HFFc6 (cell line): ENCODE measurements at regions not wholly inside any gene's neighbourhood (a gene's known extent, or its start where the extent isn't known, plus 50 kb on each side); places are given as distances from the start of the nearest gene placed in this dataset.

Source experiments
- DNase-seq: peaks from one replicate; pipeline ENCODE4 v3.0.0-alpha.2; 2018
- H3K27ac Mint-ChIP-seq: 2 replicates; pipeline ENCODE4 v1.8.0; 2020; ENCODE audit warnings: mild to moderate bottlenecking, mixed read lengths
- H3K27me3 Mint-ChIP-seq: 2 replicates; pipeline ENCODE4 v1.8.0; 2021; ENCODE audit warnings: mild to moderate bottlenecking, moderate library complexity, mixed read lengths; ENCODE audit not compliant: insufficient read depth
- H3K36me3 Mint-ChIP-seq: 2 replicates; pipeline ENCODE4 v1.8.0; 2021; ENCODE audit warnings: low read depth, mixed read lengths
- H3K4me1 Mint-ChIP-seq: 2 replicates; pipeline ENCODE4 v1.8.0; 2020; ENCODE audit warnings: low read depth, mixed read lengths
- H3K4me3 Mint-ChIP-seq: 2 replicates; pipeline ENCODE4 v1.8.0; 2020; ENCODE audit warnings: mild to moderate bottlenecking, moderate library complexity, mixed read lengths
- H3K9me3 Mint-ChIP-seq: 2 replicates; pipeline ENCODE4 v1.8.0; 2020; ENCODE audit warnings: mild to moderate bottlenecking, mixed read lengths
- TF ChIP-seq, protein P1 (sequence below): fragments of 200-600 bp; sonication (generic); IDR thresholded peaks from 2 replicates; pipeline ENCODE4 v1.5.0; 2021; ENCODE audit warnings: antibody characterized with exemption, mild to moderate bottlenecking

DNA sequence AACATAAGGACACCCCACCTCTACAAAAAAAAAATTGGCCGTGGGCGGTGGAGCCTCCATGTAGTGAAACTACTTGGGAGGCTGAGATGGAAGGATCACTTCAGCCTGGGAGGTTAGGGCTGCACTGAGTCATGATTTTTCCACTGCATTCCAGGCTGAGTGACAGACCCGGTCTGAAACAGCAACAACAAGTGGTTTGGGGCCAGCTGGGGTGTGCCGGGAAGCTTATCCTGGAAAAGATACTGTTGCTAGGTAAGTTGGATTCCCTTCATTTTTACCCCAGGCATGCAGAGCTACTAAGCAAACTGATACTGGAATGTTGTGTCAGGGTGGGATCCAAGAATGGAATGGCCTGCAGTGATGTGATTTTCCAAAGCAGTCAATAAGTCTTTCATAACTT, 57.0 kb downstream of the XAGE2 start:
- TF ChIP-seq, protein P1, sequence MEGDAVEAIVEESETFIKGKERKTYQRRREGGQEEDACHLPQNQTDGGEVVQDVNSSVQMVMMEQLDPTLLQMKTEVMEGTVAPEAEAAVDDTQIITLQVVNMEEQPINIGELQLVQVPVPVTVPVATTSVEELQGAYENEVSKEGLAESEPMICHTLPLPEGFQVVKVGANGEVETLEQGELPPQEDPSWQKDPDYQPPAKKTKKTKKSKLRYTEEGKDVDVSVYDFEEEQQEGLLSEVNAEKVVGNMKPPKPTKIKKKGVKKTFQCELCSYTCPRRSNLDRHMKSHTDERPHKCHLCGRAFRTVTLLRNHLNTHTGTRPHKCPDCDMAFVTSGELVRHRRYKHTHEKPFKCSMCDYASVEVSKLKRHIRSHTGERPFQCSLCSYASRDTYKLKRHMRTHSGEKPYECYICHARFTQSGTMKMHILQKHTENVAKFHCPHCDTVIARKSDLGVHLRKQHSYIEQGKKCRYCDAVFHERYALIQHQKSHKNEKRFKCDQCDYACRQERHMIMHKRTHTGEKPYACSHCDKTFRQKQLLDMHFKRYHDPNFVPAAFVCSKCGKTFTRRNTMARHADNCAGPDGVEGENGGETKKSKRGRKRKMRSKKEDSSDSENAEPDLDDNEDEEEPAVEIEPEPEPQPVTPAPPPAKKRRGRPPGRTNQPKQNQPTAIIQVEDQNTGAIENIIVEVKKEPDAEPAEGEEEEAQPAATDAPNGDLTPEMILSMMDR: no peak
- Mint-ChIP-seq H3K27me3 (no peaks in the 10 kb centered on the region), H3K9me3 (no peaks in the 10 kb centered on the region), H3K4me1 (peaks cover 37% of the 10 kb centered on the region), H3K4me3 (no peak overlapping the region), H3K36me3 (peaks cover 4% of the 10 kb centered on the region; the same call in 1 of the 2 replicates), H3K27ac (peak overlapping the region; percentile 42; the same call in 1 of the 2 replicates)
- peak; percentile 0 for DNase-seq

DNA sequence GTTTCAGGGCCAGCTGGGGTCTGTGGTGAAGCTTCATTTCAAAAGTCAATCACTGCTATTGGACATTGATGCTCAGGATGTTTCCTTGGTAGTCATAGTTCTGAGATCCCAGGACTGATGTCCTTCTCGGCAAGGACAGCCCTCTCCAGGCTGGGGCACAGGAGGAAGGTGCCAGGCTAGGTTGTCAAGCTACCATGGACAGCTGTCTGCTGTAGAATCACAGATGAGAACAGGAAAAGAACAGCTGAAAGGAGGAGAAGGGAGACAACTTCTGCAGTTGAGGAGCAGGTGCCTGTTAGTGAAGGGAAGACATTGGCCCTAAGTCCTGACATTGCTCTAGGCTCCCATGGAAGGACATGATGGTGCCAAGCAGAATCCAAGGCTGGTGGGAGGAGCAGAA, 58.0 kb downstream of the XAGE2 start:
- DNase-seq: no peak
- no peak overlapping the region for H3K27ac Mint-ChIP-seq

DNA sequence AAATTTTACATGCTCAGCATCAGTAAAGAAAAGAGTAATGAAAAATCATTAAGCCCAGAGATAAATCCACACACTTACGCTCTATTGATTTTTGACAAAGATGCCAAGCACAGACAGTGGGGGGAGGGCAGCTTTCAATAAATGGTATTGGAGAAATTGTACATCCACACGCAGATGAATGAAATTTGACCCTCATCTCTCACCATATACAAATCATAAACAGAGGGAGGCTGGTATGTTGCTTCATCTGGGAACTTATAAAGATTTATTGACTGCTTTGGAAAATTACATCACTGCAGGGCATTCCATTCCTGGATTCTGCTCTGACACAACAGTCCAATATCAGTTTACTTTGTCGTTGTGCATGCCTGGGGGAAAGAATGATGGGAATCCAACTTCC, 58.4 kb upstream of the XAGE1A start:
- H3K9me3 Mint-ChIP-seq: no peaks in the 10 kb centered on the region
- TF ChIP-seq, protein P1: no peak
- H3K36me3 Mint-ChIP-seq: no peaks in the 10 kb centered on the region
- no peak overlapping the region for H3K4me3 Mint-ChIP-seq
- H3K27ac Mint-ChIP-seq: no peak overlapping the region
- H3K4me1 Mint-ChIP-seq: no peaks in the 10 kb centered on the region
- no peak for DNase-seq
- peaks cover 6% of the 10 kb centered on the region for H3K27me3 Mint-ChIP-seq

More for the DNA sequence above, 58.0 kb downstream of the XAGE2 start:
- TF ChIP-seq, protein P1: no peak
- peaks cover 4% of the 10 kb centered on the region; the same call in 1 of the 2 replicates for H3K36me3 Mint-ChIP-seq
- no peaks in the 10 kb centered on the region for H3K9me3 Mint-ChIP-seq
- no peaks in the 10 kb centered on the region for H3K27me3 Mint-ChIP-seq
- peaks cover 37% of the 10 kb centered on the region for H3K4me1 Mint-ChIP-seq
- H3K4me3 Mint-ChIP-seq: no peak overlapping the region
